ENCODE measurements at regions not wholly inside any gene's neighbourhood (a gene's known extent, or its start where the extent isn't known, plus 50 kb on each side); places are given as distances from the start of the nearest gene placed in this dataset.

DNA sequence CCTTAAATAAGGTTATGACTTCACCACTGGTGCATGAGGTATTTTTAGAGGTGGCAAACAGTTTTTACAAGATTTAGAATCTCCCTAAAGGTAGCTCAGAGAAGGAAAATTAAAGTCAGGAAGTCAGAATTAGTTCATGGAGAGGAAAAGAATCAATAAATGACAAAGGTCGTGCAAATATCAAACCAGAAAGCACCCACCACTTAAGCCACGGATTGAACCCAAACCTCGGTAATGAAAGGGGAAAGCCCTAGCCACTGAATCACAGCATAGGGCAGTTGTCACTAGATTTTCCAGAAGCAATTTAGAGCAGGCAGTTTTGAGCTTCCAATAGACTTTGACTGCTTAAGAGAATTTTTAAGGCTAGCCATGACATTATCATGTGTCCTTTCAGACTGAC lies 1590.4 kb downstream of the SLITRK1 start:
- no peak overlapping the region for H3K4me3 ChIP-seq (ENCODE audit: control insufficient read depth, low read depth, low read length)
- DNase-seq (ENCODE audit: low read depth): no peak
- TF ChIP-seq, protein P1, sequence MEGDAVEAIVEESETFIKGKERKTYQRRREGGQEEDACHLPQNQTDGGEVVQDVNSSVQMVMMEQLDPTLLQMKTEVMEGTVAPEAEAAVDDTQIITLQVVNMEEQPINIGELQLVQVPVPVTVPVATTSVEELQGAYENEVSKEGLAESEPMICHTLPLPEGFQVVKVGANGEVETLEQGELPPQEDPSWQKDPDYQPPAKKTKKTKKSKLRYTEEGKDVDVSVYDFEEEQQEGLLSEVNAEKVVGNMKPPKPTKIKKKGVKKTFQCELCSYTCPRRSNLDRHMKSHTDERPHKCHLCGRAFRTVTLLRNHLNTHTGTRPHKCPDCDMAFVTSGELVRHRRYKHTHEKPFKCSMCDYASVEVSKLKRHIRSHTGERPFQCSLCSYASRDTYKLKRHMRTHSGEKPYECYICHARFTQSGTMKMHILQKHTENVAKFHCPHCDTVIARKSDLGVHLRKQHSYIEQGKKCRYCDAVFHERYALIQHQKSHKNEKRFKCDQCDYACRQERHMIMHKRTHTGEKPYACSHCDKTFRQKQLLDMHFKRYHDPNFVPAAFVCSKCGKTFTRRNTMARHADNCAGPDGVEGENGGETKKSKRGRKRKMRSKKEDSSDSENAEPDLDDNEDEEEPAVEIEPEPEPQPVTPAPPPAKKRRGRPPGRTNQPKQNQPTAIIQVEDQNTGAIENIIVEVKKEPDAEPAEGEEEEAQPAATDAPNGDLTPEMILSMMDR (conservative IDR thresholded peaks at IDR 0.05; ENCODE audit: control insufficient read depth, insufficient read depth, low read depth, low read length): no peak

DNA sequence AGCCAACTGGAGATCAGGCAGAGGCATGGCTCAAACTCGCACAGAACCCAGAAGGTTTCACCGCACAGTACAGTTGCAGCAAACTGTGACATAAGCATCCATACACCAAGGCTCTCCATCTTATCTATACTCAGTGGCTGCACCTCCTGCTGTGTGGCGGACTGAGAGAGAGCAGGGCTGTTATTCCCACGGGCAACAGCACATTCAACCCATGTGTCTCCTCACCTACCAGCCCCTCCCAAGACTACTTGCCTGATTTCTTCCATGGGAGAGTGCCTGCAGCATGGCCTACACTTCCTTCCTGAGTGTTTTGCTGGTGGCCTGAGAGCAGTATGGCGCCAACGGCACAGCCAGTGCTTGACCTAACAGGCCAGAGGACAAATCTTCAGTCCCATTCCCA lies 1606.6 kb downstream of the SLITRK1 start:
- TF ChIP-seq, protein P1 (conservative IDR thresholded peaks at IDR 0.05; ENCODE audit: control insufficient read depth, insufficient read depth, low read depth, low read length): no peak
- H3K4me3 ChIP-seq (ENCODE audit: control insufficient read depth, low read depth, low read length): no peak overlapping the region
- DNase-seq (ENCODE audit: low read depth): no peak

DNA sequence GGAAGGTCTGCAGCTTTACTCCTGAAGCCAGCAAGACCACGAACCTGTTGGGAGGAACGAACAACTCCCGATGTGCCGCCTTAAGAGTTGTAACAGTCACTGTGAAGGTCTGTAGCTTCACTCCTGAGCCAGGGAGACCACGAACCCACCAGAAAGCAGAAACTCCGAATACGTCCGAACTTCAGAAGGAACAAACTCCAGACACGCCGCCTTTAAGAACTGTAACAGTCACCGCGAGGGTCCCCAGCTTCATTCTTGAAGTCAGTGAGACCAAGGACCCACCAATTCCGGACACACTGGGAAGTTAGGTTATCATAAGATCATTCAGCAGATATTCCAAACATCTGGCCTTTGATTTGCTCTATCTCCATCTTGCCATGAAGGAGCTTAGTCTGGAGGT lies 1623.0 kb downstream of the SLITRK1 start:
- TF ChIP-seq, protein P1 (conservative IDR thresholded peaks at IDR 0.05; ENCODE audit: control insufficient read depth, insufficient read depth, low read depth, low read length): no peak
- no peak overlapping the region for H3K4me3 ChIP-seq (ENCODE audit: control insufficient read depth, low read depth, low read length)
- no peak for DNase-seq (ENCODE audit: low read depth)

DNA sequence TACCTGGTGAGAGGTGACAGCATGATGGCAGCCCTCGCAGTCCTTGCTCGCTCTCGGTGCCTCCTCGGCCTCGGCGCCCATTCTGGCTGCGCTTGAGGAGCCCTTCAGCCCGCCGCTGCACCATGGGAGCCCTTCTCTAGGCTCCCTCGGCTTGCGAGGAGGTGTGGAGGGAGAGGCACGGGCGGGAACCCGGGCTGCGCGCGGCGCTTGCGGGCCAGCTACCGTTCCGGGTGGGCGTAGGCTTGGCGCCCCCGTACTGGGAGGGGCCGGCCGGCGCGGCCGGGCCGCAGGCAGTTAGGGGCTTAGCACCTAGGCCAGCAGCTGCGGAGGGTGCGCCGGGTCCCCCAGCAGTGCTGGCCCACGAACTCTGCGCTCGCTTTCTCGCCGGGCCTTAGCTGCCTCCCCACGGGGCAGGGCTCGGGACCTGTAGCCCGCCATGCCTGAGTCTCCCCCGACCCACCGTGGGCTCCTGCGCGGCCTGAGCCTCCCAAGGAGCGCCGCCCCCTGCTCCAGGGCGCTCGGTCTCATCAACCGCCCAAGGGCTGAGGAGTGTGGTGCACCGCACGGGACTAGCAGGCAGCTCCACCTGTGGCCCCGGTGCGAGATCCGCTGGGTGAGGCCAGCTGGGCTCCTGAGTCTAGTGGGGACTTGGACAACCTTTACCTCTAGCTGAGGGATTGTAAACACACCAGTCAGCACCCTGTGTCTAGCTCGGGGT lies 1624.3 kb downstream of the SLITRK1 start:
- TF ChIP-seq, protein P1 (conservative IDR thresholded peaks at IDR 0.05; ENCODE audit: control insufficient read depth, insufficient read depth, low read depth, low read length): no peak
- no peak for DNase-seq (ENCODE audit: low read depth)
- no peak overlapping the region for H3K4me3 ChIP-seq (ENCODE audit: control insufficient read depth, low read depth, low read length)

DNA sequence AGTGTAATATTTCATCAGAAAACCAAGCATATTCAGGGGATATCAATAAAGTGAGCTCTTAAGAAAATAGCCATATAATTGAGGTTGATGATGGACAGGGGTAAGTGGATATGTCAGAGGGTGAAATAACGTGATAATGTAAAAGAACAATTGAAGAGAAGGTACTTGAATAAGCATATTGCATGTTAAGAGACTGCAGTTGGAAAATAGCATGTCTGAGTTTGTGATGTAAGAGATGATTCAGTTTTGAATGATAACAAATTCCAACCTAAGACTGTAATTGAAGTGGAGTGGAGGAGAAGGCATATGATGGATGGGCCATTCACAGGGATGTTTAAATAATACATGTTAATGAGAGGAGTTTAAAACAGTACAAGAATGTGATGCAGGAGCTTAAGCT lies 1633.5 kb downstream of the SLITRK1 start:
- H3K4me3 ChIP-seq (ENCODE audit: control insufficient read depth, low read depth, low read length): no peak overlapping the region
- no peak for DNase-seq (ENCODE audit: low read depth)
- TF ChIP-seq, protein P1 (conservative IDR thresholded peaks at IDR 0.05; ENCODE audit: control insufficient read depth, insufficient read depth, low read depth, low read length): no peak

DNA sequence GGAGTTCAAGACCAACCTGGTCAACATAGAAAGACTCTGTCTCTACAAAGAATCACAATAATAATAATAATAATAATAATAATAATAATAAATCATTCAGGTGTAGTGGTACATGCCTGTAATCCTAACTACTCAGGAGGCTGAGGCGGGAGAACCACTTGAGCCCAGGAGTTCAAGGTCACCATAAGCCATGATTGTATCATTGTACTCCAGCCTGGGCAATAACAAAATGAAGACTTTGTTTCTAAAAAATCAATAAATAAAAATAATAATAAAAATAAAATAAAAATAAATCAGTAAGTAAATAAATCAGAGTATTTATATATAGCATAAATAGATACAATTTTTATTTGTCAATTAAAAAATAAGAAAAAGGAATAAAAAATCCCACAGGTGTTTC lies 1636.4 kb downstream of the SLITRK1 start:
- DNase-seq (ENCODE audit: low read depth): no peak
- no peak overlapping the region for H3K4me3 ChIP-seq (ENCODE audit: control insufficient read depth, low read depth, low read length)
- TF ChIP-seq, protein P1 (conservative IDR thresholded peaks at IDR 0.05; ENCODE audit: control insufficient read depth, insufficient read depth, low read depth, low read length): no peak

DNA sequence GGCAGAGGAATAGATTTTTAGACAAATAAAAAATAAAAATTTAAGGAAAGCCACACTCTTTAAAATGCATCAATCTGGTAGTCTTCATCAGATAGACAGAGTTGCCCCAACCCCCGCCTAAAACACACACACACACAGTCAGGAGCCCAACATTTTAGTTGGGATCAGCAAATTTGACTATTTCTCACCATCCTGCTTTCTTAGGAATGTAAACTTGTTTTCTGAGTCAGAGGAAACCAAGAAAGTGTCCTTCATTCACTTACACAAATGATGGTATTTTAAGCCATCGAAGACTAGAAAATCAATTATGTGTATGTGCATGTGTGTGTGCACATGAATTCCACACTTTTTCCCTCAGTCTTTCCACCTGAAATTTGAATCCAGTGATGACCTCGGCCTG lies 1657.5 kb downstream of the SLITRK1 start:
- H3K4me3 ChIP-seq (ENCODE audit: control insufficient read depth, low read depth, low read length): no peak overlapping the region
- TF ChIP-seq, protein P1 (conservative IDR thresholded peaks at IDR 0.05; ENCODE audit: control insufficient read depth, insufficient read depth, low read depth, low read length): no peak
- DNase-seq (ENCODE audit: low read depth): no peak

Measured in fibroblast of mammary gland (primary cell).